Smooth muscle cell (in vitro differentiated cells): ENCODE measurements at regions not wholly inside any gene's neighbourhood (a gene's known extent, or its start where the extent isn't known, plus 50 kb on each side); places are given as distances from the start of the nearest gene placed in this dataset.

Experiments used
- DNase-seq: peaks from one replicate; lab custom pipeline; 2025; ENCODE audit not compliant: unreplicated experiment; lab: John Stamatoyannopoulos, UW
- H2AFZ ChIP-seq: fragments of 200-600 bp; sonication (generic); 2 replicates; pipeline ENCODE4 v1.6.0; 2016; ENCODE audit warnings: antibody characterized with exemption, low read depth, mild to moderate bottlenecking
- H3F3A ChIP-seq: fragments of 200-600 bp; sonication (generic); 2 replicates; pipeline ENCODE4 v1.6.0; 2017; ENCODE audit warnings: antibody characterized with exemption, low read depth
- H3K27ac ChIP-seq: fragments of 200-600 bp; sonication (generic); 2 replicates; pipeline ENCODE4 v1.5.1; 2016; ENCODE audit warnings: low read depth, mild to moderate bottlenecking
- H3K27me3 ChIP-seq: fragments of 200-600 bp; sonication (generic); 2 replicates; pipeline ENCODE4 v1.6.1; 2016; ENCODE audit warnings: low read depth, mild to moderate bottlenecking
- H3K36me3 ChIP-seq: fragments of 200-600 bp; sonication (generic); 2 replicates; pipeline ENCODE4 v1.5.1; 2016; ENCODE audit warnings: low read depth
- H3K4me1 ChIP-seq: fragments of 200-600 bp; sonication (generic); 2 replicates; pipeline ENCODE4 v1.5.1; 2016; ENCODE audit warnings: low read depth
- H3K4me2 ChIP-seq: fragments of 200-600 bp; sonication (generic); 2 replicates; pipeline ENCODE4 v1.6.0; 2016; ENCODE audit warnings: mild to moderate bottlenecking
- H3K4me3 ChIP-seq: fragments of 200-600 bp; sonication (generic); 2 replicates; pipeline ENCODE4 v1.5.1; 2016; ENCODE audit warnings: mild to moderate bottlenecking
- H3K79me2 ChIP-seq: fragments of 200-600 bp; sonication (generic); 2 replicates; pipeline ENCODE4 v1.6.0; 2016; ENCODE audit warnings: low read depth, mild to moderate bottlenecking
- H3K9ac ChIP-seq: fragments of 200-600 bp; sonication (generic); 2 replicates; pipeline ENCODE4 v1.6.0; 2016; ENCODE audit warnings: low read depth
- H3K9me3 ChIP-seq: fragments of 200-600 bp; sonication (generic); replicated peaks from 2 replicates; pipeline ENCODE4 v1.5.1; 2016; ENCODE audit warnings: low read depth
- H4K20me1 ChIP-seq: fragments of 200-600 bp; sonication (generic); 2 replicates; pipeline ENCODE4 v1.6.0; 2016; ENCODE audit warnings: low read depth
- CTCF ChIP-seq: fragments of 200-600 bp; sonication (generic); IDR thresholded peaks from 2 replicates; pipeline ENCODE4 v1.5.1; 2017; ENCODE audit warnings: borderline replicate concordance, mild to moderate bottlenecking, antibody characterized with exemption; ENCODE audit not compliant: insufficient read depth, poor library complexity, severe bottlenecking
- WGBS: methylation state at CpG from one replicate; pipeline ENCODE4 v1.1.7; 2016; ENCODE audit warnings: low lambda C conversion rate; 5-methylcytosine and 5-hydroxymethylcytosine counted together

- Histone ChIP-seq H3K79me2 (no peaks in the 10 kb centered on the region), H3K27ac (no peak overlapping the region), H3K4me2 (no peak overlapping the region), H3K27me3 (peaks cover 4% of the 10 kb centered on the region), H3F3A (no peaks in the 10 kb centered on the region), H3K9me3 (no peaks in the 10 kb centered on the region), H3K9ac (no peak overlapping the region), H3K4me1 (peaks cover 29% of the 10 kb centered on the region), H4K20me1 (no peaks in the 10 kb centered on the region), H3K36me3 (no peaks in the 10 kb centered on the region), H2AFZ (no peak overlapping the region), H3K4me3 (no peak overlapping the region)
- no peak for DNase-seq
- TF ChIP-seq CTCF: no peak
- 72% methylated on average over 4 of the region's 4 CpGs for WGBS
These were observed 393.9 kb upstream of the ACVR2A start for GRCh38 chr2:147450661-147451510.

GRCh38 chr2:147449323-147449991, 395.4 kb upstream of the ACVR2A start:
- no peaks in the 10 kb centered on the region for H3K36me3 ChIP-seq
- DNase-seq: no peak
- no peaks in the 10 kb centered on the region for H4K20me1 ChIP-seq
- TF ChIP-seq CTCF: no peak
- H3K79me2 ChIP-seq: no peaks in the 10 kb centered on the region
- peaks cover 29% of the 10 kb centered on the region for H3K4me1 ChIP-seq
- H3K27me3 ChIP-seq: peaks cover 4% of the 10 kb centered on the region
- no peak overlapping the region for H3K4me3 ChIP-seq
- WGBS: 32% methylated on average over 7 of the region's 7 CpGs
- H3F3A ChIP-seq: no peaks in the 10 kb centered on the region
- peak overlapping the region; percentile 64 for H2AFZ ChIP-seq
- no peak overlapping the region for H3K27ac ChIP-seq
- H3K4me2 ChIP-seq: peak overlapping the region; percentile 41
- no peak overlapping the region for H3K9ac ChIP-seq
- H3K9me3 ChIP-seq: no peaks in the 10 kb centered on the region

- H3K4me1 ChIP-seq: peaks cover 16% of the 10 kb centered on the region
- no peaks in the 10 kb centered on the region for H3F3A ChIP-seq
- H3K27me3 ChIP-seq: no peaks in the 10 kb centered on the region
- H3K9ac ChIP-seq: no peak overlapping the region
- H2AFZ ChIP-seq: no peak overlapping the region
- DNase-seq: no peak
- H3K4me2 ChIP-seq: no peak overlapping the region
- H3K27ac ChIP-seq: no peak overlapping the region
- 90% methylated on average over 3 of the region's 3 CpGs for WGBS
- no peaks in the 10 kb centered on the region for H3K9me3 ChIP-seq
- TF ChIP-seq CTCF: no peak
- no peaks in the 10 kb centered on the region for H3K36me3 ChIP-seq
- no peaks in the 10 kb centered on the region for H4K20me1 ChIP-seq
- no peaks in the 10 kb centered on the region for H3K79me2 ChIP-seq
- H3K4me3 ChIP-seq: no peak overlapping the region
These were observed 402.0 kb upstream of the ACVR2A start for GRCh38 chr2:147442816-147443215.
